ENCODE measurements at regions not wholly inside any gene's neighbourhood (a gene's known extent, or its start where the extent isn't known, plus 50 kb on each side); places are given as distances from the start of the nearest gene placed in this dataset.

DNA sequence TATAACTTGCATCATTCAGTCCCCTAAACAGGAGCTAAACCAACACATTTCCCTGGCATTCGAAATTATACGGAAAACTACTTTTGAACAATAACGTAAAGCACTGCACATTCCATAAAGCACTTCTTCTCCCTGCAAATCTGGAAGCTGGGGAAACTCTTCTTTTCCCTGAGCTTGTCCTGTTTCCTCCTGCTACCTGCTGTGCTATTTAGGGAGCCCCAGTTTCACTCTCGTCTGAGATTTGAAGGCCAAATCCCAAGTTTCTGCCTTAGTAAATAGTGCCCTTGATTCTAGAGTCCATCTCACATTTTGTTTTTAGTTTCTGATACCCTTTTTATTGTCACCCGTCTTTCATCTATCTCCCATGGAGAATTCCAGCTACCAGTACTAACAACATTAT lies 67.7 kb upstream of the OSR1 start:
- no peak overlapping the region for H4K91ac ChIP-seq (ENCODE audit: insufficient read length, low read depth, low read length)
- H3K27ac ChIP-seq (ENCODE audit: insufficient read length, low read depth, low read length): no peak overlapping the region
- no peak overlapping the region for H3T11ph ChIP-seq (ENCODE audit: low read length)
- H3K9ac ChIP-seq (ENCODE audit: extremely low read depth, insufficient read length, low read length): no peak overlapping the region
- no peaks in the 10 kb centered on the region for H3K23me2 ChIP-seq (ENCODE audit: insufficient read length, low read depth, low read length, poor library complexity, severe bottlenecking)
- WGBS (ENCODE audit: extremely low coverage, insufficient read length, low lambda C conversion rate): no CpG with 5 or more reads among the region's 5 CpGs
- no peak overlapping the region for H3K14ac ChIP-seq (ENCODE audit: insufficient read depth, low read length)
- peaks cover 5% of the 10 kb centered on the region; the same call in 1 of the 2 replicates for H3K4me1 ChIP-seq (ENCODE audit: insufficient read depth, low read length)
- no peaks in the 10 kb centered on the region for H3K79me2 ChIP-seq (ENCODE audit: insufficient read depth, low read length)
- no peaks in the 10 kb centered on the region for H3K79me1 ChIP-seq (ENCODE audit: insufficient read depth, low read depth, low read length, poor library complexity, severe bottlenecking)
- TF ChIP-seq, protein P1, sequence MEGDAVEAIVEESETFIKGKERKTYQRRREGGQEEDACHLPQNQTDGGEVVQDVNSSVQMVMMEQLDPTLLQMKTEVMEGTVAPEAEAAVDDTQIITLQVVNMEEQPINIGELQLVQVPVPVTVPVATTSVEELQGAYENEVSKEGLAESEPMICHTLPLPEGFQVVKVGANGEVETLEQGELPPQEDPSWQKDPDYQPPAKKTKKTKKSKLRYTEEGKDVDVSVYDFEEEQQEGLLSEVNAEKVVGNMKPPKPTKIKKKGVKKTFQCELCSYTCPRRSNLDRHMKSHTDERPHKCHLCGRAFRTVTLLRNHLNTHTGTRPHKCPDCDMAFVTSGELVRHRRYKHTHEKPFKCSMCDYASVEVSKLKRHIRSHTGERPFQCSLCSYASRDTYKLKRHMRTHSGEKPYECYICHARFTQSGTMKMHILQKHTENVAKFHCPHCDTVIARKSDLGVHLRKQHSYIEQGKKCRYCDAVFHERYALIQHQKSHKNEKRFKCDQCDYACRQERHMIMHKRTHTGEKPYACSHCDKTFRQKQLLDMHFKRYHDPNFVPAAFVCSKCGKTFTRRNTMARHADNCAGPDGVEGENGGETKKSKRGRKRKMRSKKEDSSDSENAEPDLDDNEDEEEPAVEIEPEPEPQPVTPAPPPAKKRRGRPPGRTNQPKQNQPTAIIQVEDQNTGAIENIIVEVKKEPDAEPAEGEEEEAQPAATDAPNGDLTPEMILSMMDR (conservative IDR thresholded peaks at IDR 0.05): no peak
- Mint-ChIP-seq H3K9me3 (no peaks in the 10 kb centered on the region), H3K4me3 (peak overlapping the region in 1 of 2 experiments; percentile 4; a peak in 1 of 5 replicates), H3K36me3 (ENCODE audit: insufficient read depth in 1 of 3, low read depth in 3 of 3) (no peaks in the 10 kb centered on the region), H3K27me3 (ENCODE audit: low read depth) (no peaks in the 10 kb centered on the region), H3K4me1 (peaks cover 20 to 21% of the 10 kb centered on the region in 2 experiments), H3K27ac (peak overlapping the region; percentile 4 to 79 (median 16); a peak in 5 of 7 replicates)
- H2BK15ac ChIP-seq (ENCODE audit: low read depth, low read length): no peak overlapping the region
- no peaks in the 10 kb centered on the region for H3K27me3 ChIP-seq (ENCODE audit: insufficient read depth, low read length)
- H3K4ac ChIP-seq (ENCODE audit: low read depth, low read length): no peak overlapping the region
- H3K9me3 ChIP-seq (ENCODE audit: control insufficient read depth, low read depth, low read length): no peaks in the 10 kb centered on the region
- H2BK20ac ChIP-seq (ENCODE audit: low read depth, low read length, poor library complexity, severe bottlenecking): no peak overlapping the region
- H3K23ac ChIP-seq (ENCODE audit: insufficient read length, low read depth, low read length): no peak overlapping the region
- H2BK5ac ChIP-seq (ENCODE audit: insufficient read length, low read length): no peak overlapping the region
- H3K18ac ChIP-seq (ENCODE audit: insufficient read length, low read depth, low read length): no peak overlapping the region
- H4K20me1 ChIP-seq (ENCODE audit: control insufficient read depth, insufficient read depth, insufficient read length): no peaks in the 10 kb centered on the region
- no peak overlapping the region for H2BK12ac ChIP-seq (ENCODE audit: insufficient read length, low read depth, low read length)
- no peak overlapping the region for H3K4me2 ChIP-seq (ENCODE audit: insufficient read depth, insufficient read length, low read length)
- no peak overlapping the region for H2BK120ac ChIP-seq (ENCODE audit: low read depth, low read length, poor library complexity, severe bottlenecking)
- no peak overlapping the region for H2AK5ac ChIP-seq (ENCODE audit: insufficient read length, low read length)
- H4K5ac ChIP-seq (ENCODE audit: insufficient read length, low read depth, low read length): no peak overlapping the region
- H4K8ac ChIP-seq (replicated peaks; ENCODE audit: insufficient read length, low read depth, low read length): no peak overlapping the region
- DNase-seq: no peak
- H3K56ac ChIP-seq (ENCODE audit: insufficient read length, low read depth, low read length): no peak overlapping the region
- H2AFZ ChIP-seq (ENCODE audit: low read length): no peak overlapping the region

Data from H9 (cell line).